ENCODE measurements at regions not wholly inside any gene's neighbourhood (a gene's known extent, or its start where the extent isn't known, plus 50 kb on each side); places are given as distances from the start of the nearest gene placed in this dataset.

DNA sequence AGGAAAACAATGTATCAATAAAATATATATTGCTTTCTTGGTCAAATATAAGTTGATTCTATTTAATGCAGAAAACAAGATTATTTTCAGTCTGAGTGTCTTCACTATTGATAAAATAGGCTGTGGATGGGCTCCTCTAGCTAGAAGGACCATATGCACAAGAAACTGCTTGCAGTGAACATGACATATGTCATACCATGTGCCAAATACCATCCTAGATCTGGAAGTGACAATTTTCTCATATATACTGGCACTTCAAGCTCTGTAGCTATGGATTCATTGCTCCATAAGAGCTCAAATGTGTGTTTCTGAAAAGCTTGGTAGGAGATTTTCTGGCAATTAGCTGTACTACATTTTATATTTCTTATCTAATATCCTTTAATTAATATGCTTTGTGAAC is 95.6 kb upstream of the CDH6 start:
- no peak for DNase-seq

DNA sequence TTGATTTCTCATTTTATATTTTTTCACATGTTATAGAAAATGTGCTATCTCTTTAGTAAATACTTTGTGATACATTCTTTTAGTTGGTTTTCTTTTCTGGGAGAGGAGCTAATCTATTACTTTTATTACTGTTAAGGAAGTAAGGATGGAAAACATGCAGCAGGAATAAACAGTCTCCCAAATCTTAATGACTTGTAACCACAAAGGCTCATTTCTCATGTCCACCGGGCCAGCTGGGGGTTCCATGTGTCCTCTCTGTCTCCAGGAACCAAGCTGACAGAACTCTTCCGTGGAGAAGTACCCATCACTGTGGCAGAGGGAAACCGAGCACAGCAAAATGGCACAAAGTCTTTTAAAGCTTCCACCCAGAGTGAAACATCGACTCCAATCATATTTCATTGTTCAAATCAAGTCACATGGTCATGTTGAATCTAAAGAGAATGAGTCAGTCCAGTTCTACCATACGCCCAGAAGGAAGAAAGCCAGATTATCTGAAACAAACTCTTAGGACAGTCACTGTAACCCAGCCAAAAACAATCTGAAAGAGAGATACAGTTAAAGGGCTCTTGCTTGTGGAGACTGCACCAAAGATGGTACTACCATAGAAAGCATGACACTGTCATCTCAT is 97.1 kb upstream of the CDH6 start:
- DNase-seq, result no peak

GRCh38 chr5:31095796-31096195 is 97.7 kb upstream of the CDH6 start:
- no peak for DNase-seq

- no peak for DNase-seq
These were observed 102.0 kb upstream of the CDH6 start for GRCh38 chr5:31091501-31091900.

GRCh38 chr5:31090467-31090866 is 103.0 kb upstream of the CDH6 start:
- DNase-seq, result no peak

DNA sequence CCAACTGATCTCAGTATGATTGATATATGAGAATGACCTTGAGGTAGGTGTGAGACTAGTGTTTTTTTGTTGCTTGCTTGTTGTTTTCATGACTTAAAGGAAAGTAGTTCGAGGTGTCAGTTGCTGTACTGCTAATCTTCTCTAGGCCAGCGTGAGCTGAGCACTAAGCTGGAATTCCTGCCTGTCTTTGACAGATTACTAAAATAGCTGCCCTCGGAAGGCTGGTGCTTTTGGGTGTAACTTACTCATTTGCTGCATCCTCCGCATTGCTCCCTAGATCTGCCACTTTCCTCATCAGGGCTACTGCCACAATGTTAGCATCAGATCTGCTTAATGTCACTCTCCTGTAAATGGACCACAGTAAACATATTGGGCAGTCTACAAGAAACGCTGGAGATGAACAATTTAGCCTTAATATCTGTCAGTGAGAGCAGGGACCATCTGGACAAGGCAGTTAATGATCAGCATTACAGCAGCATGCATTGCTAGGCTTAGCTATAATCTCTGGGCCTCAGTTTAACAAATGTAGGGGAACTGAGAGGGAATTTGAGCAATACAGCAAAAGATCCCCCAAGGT is 106.6 kb upstream of the CDH6 start:
- DNase-seq, result no peak

- no peak for DNase-seq
These were observed 108.6 kb upstream of the CDH6 start for GRCh38 chr5:31084871-31085270.

DNA sequence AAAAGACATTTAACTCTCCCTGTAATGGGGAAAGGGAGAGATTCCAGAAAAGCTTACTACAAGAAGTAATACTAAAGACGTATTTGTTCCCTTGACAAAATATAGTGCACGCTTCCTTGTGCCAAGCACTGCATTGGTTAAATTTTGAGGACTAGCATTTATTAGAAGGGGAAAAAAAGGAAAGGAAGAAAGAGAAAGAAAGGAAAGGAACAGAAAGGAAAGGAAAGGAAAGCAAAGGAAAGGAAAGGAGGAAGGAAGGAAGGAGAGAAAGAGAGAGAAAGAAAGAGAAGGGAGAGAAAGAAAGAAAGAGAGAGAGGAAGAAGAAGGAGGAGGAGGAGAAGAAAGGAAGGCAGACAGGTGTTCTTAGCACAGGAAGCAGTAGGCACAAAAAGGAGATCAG is 110.1 kb upstream of the CDH6 start:
- DNase-seq, result no peak

DNA sequence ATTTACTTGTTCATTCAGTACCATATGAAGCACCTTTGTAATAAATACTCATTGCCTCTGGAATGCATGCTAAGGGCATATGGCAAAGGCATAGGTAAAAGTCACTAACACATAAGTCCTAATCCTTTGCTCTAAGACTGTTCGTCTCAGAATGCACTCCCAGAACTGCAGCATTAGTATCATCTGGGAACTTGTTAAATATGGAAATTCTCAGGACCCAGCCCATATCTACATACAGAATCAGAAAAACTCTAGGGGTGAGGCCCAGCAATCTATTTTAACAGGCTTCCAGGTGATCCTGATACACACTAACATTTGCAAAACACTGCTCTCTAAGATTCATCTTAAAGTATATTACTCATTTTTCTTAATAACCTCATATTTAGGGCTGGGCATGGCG is 113.8 kb upstream of the CDH6 start:
- no peak for DNase-seq

GRCh38 chr5:31078956-31079355 is 114.5 kb upstream of the CDH6 start:
- no peak for DNase-seq

DNA sequence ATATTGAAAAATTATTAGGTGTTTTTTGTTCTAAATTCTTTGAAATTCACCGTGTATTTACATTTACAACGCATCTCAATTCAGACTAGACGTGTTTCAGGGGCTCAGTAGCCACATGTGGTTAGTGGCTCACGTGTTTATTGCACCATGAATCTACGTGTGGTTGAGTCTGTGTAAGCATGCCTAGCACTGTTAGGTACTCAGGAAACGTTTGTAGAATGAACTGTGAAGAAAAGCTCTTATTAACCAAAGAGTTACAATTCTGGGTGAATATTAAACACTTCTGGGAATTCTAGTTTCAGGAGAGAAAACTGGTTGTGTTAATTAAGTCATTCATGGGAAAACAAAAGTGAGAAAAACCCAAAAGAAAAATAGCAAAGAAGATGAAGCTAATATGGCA is 117.5 kb upstream of the CDH6 start:
- DNase-seq, result no peak

- no peak for DNase-seq
These were observed 125.2 kb upstream of the CDH6 start for GRCh38 chr5:31068287-31068686.

GRCh38 chr5:31066655-31067328 is 126.7 kb upstream of the CDH6 start:
- DNase-seq, result no peak

DNA sequence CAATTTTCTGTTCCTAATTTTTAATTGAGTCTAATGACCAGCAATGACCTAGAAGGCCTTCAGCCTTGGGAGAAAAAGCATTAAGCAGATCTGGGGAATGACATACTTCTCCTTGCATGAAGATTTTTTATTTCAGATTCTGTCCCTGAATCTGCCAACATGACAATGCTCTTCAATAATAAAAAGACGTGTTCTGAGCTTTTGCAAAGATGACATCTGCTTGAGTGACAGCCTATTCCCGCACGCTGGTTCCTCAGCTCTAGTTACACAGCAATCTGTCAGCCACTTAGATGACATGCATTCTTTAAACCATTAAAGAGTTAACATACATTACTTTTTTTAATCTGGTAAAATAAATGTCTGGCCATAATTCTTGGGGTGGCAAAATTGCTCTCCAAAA is 129.3 kb upstream of the CDH6 start:
- no peak for DNase-seq

DNA sequence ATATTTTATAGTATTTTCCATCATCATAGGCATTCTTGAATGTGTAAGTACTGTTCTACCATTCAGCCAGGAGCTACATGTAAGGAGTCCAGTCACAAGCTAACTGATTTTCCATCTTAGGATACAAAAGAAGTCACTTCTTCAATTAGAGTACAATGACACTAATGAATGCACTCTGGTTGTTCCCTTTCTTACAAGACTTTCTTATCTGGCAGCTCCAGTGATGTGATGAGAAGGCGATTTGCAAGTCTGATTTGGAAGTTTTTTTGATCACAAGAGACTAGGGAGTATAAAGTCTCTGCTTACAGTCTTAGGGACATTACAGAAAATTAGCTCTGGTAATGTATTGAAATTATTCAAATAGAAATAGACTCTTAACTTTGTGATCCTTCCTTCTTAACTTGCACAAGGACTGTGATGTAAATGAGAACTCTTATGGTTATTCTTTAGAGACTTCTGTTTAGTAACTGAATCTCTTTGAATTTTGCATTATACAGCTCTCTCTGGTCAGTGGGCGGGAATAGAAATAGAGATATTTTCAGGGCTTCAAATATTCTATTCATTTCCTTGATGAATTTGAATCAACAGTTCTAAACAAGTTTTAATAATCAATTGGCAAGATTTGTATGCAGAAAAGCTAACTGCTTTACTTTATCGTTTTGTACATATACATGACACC is 130.4 kb upstream of the CDH6 start:
- DNase-seq, result no peak

GRCh38 chr5:31059889-31060288 is 133.6 kb upstream of the CDH6 start:
- DNase-seq, result no peak

DNA sequence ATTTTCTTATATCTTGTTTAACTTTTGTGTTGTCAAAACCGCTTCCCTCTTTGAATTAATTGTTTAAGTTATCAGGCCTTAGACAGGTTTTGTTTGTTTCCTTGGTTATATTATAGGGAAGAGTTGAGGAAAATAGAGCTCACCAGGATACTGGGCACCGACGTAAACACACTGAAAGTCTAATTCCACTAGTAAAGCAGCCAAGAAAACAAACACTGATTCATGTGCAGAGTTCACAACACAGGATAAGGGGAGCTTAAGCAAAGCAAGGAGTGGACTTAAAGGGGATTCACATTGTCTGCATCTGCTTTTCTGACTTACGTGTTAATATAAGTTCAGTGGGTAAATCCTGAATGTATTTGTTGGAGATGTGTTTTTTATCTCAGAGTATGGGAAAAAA is 139.0 kb upstream of the CDH6 start:
- DNase-seq, result no peak

GRCh38 chr5:31052937-31053658 is 140.4 kb upstream of the CDH6 start:
- DNase-seq, result no peak

- DNase-seq, result no peak
These were observed 142.2 kb upstream of the CDH6 start for GRCh38 chr5:31051316-31051715.

DNA sequence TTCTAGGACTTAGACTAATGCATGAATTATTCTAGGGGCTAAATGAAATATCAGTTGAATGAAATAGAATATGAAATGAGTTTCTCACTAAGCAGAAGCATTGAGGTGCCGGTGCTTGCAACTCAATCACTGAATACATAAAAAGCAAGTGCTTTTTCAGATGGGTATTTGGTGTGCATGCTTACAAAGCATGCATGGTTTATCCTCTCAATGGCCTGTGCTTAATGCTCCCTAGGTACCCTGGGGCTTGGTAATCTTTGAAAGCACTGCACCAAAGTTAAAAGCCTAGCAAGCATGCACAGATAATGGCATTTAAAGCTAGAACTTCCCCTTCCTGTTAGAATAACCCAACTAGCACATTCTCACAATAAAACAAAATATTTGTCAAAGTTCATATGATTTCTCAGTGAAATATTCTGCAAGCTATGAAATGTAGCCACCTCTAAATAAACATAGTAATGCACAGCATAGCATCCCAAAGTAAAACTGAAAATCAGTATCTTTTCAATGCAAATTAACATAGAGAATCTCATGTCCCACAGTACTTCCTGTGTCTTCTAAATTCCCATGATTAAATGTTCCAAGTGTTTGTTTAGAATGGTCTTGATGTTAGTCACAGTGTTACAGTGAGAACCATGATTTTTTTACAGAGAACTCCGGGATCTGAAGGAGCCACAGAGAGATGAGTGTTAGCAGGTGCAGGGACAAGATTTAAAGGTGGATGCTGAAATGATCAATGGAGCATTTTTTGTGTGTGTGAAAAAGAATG is 143.4 kb upstream of the CDH6 start:
- DNase-seq, result no peak

GRCh38 chr5:31049461-31049860 is 144.0 kb upstream of the CDH6 start:
- DNase-seq, result no peak
